Fibroblast of lung (primary cell): ENCODE measurements at regions not wholly inside any gene's neighbourhood (a gene's known extent, or its start where the extent isn't known, plus 50 kb on each side); places are given as distances from the start of the nearest gene placed in this dataset.

ENCODE experiments used
- EZH2 ChIP-seq: IDR thresholded peaks from 2 replicates; pipeline ENCODE4 v1.5.1; 2012; ENCODE audit warnings: low read length, control low read depth, mild to moderate bottlenecking; ENCODE audit errors: missing control alignments
- TF ChIP-seq, protein P1 (sequence below), 2 donors: IDR thresholded peaks in 1 of 2; conservative IDR thresholded peaks in 1 of 2; 1 replicate in 1 of 2; 2 replicates in 1 of 2; pipeline ENCODE4 v1.5.1; 2011 to 2012; ENCODE audit warnings: low read length in 2 of 2, control low read depth in 1 of 2, inconsistent platforms in 1 of 2, low read depth in 1 of 2, mild to moderate bottlenecking in 1 of 2

DNA sequence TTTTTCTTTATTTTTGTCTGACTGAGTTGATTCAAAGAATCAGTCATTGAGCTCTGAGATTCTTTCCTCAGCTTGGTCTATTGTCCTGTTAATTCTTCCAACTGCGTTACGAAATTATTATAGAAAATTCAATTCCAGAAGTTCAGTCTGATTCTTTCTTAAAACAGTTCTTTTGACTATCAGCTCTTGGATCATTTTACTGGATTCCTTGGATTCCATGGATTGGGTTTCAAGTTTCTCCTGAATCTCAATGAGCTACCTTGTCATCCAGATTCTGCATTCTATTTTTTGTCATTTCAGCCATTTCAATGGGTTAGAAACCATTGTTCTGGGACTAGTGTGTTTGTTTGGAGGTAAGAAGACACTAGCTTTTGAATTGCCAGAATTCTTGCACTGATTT, 169.3 kb downstream of the PCDH20 start:
- TF ChIP-seq, protein P1, sequence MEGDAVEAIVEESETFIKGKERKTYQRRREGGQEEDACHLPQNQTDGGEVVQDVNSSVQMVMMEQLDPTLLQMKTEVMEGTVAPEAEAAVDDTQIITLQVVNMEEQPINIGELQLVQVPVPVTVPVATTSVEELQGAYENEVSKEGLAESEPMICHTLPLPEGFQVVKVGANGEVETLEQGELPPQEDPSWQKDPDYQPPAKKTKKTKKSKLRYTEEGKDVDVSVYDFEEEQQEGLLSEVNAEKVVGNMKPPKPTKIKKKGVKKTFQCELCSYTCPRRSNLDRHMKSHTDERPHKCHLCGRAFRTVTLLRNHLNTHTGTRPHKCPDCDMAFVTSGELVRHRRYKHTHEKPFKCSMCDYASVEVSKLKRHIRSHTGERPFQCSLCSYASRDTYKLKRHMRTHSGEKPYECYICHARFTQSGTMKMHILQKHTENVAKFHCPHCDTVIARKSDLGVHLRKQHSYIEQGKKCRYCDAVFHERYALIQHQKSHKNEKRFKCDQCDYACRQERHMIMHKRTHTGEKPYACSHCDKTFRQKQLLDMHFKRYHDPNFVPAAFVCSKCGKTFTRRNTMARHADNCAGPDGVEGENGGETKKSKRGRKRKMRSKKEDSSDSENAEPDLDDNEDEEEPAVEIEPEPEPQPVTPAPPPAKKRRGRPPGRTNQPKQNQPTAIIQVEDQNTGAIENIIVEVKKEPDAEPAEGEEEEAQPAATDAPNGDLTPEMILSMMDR (conservative IDR thresholded peaks at IDR 0.05 in 1 of 2, IDR thresholded peaks at IDR 0.05 in 1 of 2; ENCODE audit: low read depth in 1 of 2, low read length in 2 of 2): no peak
- TF ChIP-seq EZH2: no peak
